Naive thymus-derived CD8-positive, alpha-beta T cell (primary cell): ENCODE measurements at regions not wholly inside any gene's neighbourhood (a gene's known extent, or its start where the extent isn't known, plus 50 kb on each side); places are given as distances from the start of the nearest gene placed in this dataset.
"Not testable (repeated sequence)": the region's sequence is repeated elsewhere in the genome, so short reads cannot be mapped to it uniquely, and the experiment has no call there.

Experiments used
- ATAC-seq, 2 donors: fragments of 150-1000 bp; cut with Tn5 transposase in 1 of 2; sonication (Bioruptor Pico), chemical (Tn5 transposase) in 1 of 2; 1 replicate in 1 of 2; 2 replicates in 1 of 2; pipeline ENCODE4 v1.10.0; 2021; ENCODE audit warnings: mild to moderate bottlenecking in 2 of 2, moderate library complexity in 2 of 2
- POLR2A ChIA-PET: fragments of 350-600 bp; sonication (Branson Sonifier 250); formaldehyde crosslinking; loops from one replicate; lab custom pipeline; 2021; ENCODE audit warnings: antibody characterized with exemption; lab: Charles Lee
- DNase-seq, 10 donors: peaks; one replicate each; pipeline versions ENCODE4 v3.0.0 to v3.0.0-alpha.2; 2020 to 2022
- H3K27ac Mint-ChIP-seq, 10 donors: one replicate each; pipeline ENCODE4 v1.8.0; 2020 to 2022; ENCODE audit warnings: mild to moderate bottlenecking in 10 of 10, mixed read lengths in 10 of 10, moderate library complexity in 4 of 10, inconsistent platforms in 1 of 10
- H3K27me3 Mint-ChIP-seq, 5 donors: one replicate each; pipeline ENCODE4 v1.8.0; 2021 to 2022; ENCODE audit warnings: mixed read lengths in 5 of 5
- H3K36me3 Mint-ChIP-seq, 3 donors: one replicate each; pipeline ENCODE4 v1.8.0; 2020 to 2022; ENCODE audit warnings: mixed read lengths in 3 of 3, mild to moderate bottlenecking in 2 of 3, inconsistent platforms in 1 of 3
- H3K4me1 Mint-ChIP-seq, 4 donors: one replicate each; pipeline ENCODE4 v1.8.0; 2021 to 2022; ENCODE audit warnings: mixed read lengths in 4 of 4
- H3K4me3 Mint-ChIP-seq, 10 donors: one replicate each; pipeline ENCODE4 v1.8.0; 2020 to 2022; ENCODE audit warnings: mild to moderate bottlenecking in 10 of 10, mixed read lengths in 10 of 10, moderate library complexity in 6 of 10, inconsistent platforms in 1 of 10
- H3K9me3 Mint-ChIP-seq, 9 donors: one replicate each; pipeline ENCODE4 v1.8.0; 2020 to 2022; ENCODE audit warnings: mixed read lengths in 9 of 9, mild to moderate bottlenecking in 3 of 9, inconsistent platforms in 1 of 9, moderate library complexity in 1 of 9

GRCh38 chr21:8419925-8420560 lies 2101.3 kb upstream of the TPTE start:
- H3K4me3 Mint-ChIP-seq, result peak overlapping the region in 4 of 10 donors; percentile 0 to 49 (median 2)
- peak overlapping the region in 4 of 10 donors; percentile 0 to 92 (median 34) for H3K27ac Mint-ChIP-seq
- POLR2A ChIA-PET, result not testable (repeated sequence)

GRCh38 chr21:8427790-8428667 lies 2093.4 kb upstream of the TPTE start:
- DNase-seq, POLR2A ChIA-PET, H3K27me3 Mint-ChIP-seq, H3K36me3 Mint-ChIP-seq, H3K4me1 Mint-ChIP-seq, H3K9me3 Mint-ChIP-seq, H3K27ac Mint-ChIP-seq, H3K4me3 Mint-ChIP-seq: not testable (repeated sequence)
- ATAC-seq, result peak; percentile 26 to 37

More at GRCh38 chr21:8419925-8420560, 2101.3 kb upstream of the TPTE start:
- H3K27me3 Mint-ChIP-seq, result peaks cover 6 to 13% (median 7%) of the 10 kb centered on the region in 5 donors
- H3K36me3 Mint-ChIP-seq, H3K4me1 Mint-ChIP-seq: not testable (repeated sequence)
- DNase-seq (peak in 6 of 10 donors; percentile 8 to 59 (median 52)), ATAC-seq (peak; percentile 25 to 75)
- H3K9me3 Mint-ChIP-seq, result peaks cover 2 to 13% (median 6%) of the 10 kb centered on the region in 9 donors

- H3K4me1 Mint-ChIP-seq, H3K27me3 Mint-ChIP-seq, H3K9me3 Mint-ChIP-seq, H3K27ac Mint-ChIP-seq, POLR2A ChIA-PET, DNase-seq, H3K36me3 Mint-ChIP-seq, H3K4me3 Mint-ChIP-seq: not testable (repeated sequence)
- ATAC-seq, result peak; percentile 52 to 73
Observed at GRCh38 chr21:8428668-8429456, 2092.5 kb upstream of the TPTE start.

GRCh38 chr21:8434710-8435109 lies 2086.7 kb upstream of the TPTE start:
- H3K27ac Mint-ChIP-seq, DNase-seq, H3K27me3 Mint-ChIP-seq, POLR2A ChIA-PET, H3K9me3 Mint-ChIP-seq, H3K4me3 Mint-ChIP-seq, H3K36me3 Mint-ChIP-seq, ATAC-seq, H3K4me1 Mint-ChIP-seq: not testable (repeated sequence)

GRCh38 chr21:8443093-8443492 lies 2078.3 kb upstream of the TPTE start:
- POLR2A ChIA-PET, H3K4me1 Mint-ChIP-seq, H3K4me3 Mint-ChIP-seq, H3K36me3 Mint-ChIP-seq, ATAC-seq, H3K27ac Mint-ChIP-seq, H3K27me3 Mint-ChIP-seq, H3K9me3 Mint-ChIP-seq, DNase-seq: not testable (repeated sequence)

- ATAC-seq, DNase-seq, H3K4me1 Mint-ChIP-seq, H3K4me3 Mint-ChIP-seq, H3K27ac Mint-ChIP-seq, H3K36me3 Mint-ChIP-seq, H3K27me3 Mint-ChIP-seq, H3K9me3 Mint-ChIP-seq, POLR2A ChIA-PET: not testable (repeated sequence)
Observed at GRCh38 chr21:8449807-8450206, 2071.6 kb upstream of the TPTE start.

GRCh38 chr21:8455279-8456128 lies 2065.9 kb upstream of the TPTE start:
- POLR2A ChIA-PET, H3K36me3 Mint-ChIP-seq, H3K4me1 Mint-ChIP-seq, DNase-seq, H3K9me3 Mint-ChIP-seq, ATAC-seq, H3K27me3 Mint-ChIP-seq, H3K4me3 Mint-ChIP-seq, H3K27ac Mint-ChIP-seq: not testable (repeated sequence)

- H3K27ac Mint-ChIP-seq, H3K27me3 Mint-ChIP-seq, H3K36me3 Mint-ChIP-seq, H3K4me1 Mint-ChIP-seq, H3K9me3 Mint-ChIP-seq, POLR2A ChIA-PET, H3K4me3 Mint-ChIP-seq, DNase-seq: not testable (repeated sequence)
- peak in 1 of 2 donors; percentile 59 for ATAC-seq
Observed at GRCh38 chr21:8464403-8465152, 2056.8 kb upstream of the TPTE start.

- H3K27me3 Mint-ChIP-seq, H3K36me3 Mint-ChIP-seq, POLR2A ChIA-PET, H3K27ac Mint-ChIP-seq, ATAC-seq, H3K9me3 Mint-ChIP-seq, H3K4me3 Mint-ChIP-seq, DNase-seq, H3K4me1 Mint-ChIP-seq: not testable (repeated sequence)
Observed at GRCh38 chr21:8466642-8467041, 2054.7 kb upstream of the TPTE start.
